Fibroblast of villous mesenchyme (primary cell): ENCODE measurements at regions not wholly inside any gene's neighbourhood (a gene's known extent, or its start where the extent isn't known, plus 50 kb on each side); places are given as distances from the start of the nearest gene placed in this dataset.
"Not testable (repeated sequence)": the region's sequence is repeated elsewhere in the genome, so short reads cannot be mapped to it uniquely, and the experiment has no call there.

Source experiments
- DNase-seq: peaks from one replicate; pipeline ENCODE4 v3.0.0-alpha.2; 2010; ENCODE audit warnings: low read depth
- H3K4me3 ChIP-seq: 2 replicates; pipeline ENCODE4 v1.5.1; 2011; ENCODE audit warnings: low read depth, mild to moderate bottlenecking, low read length
- TF ChIP-seq, protein P1 (sequence below): IDR thresholded peaks from 2 replicates; pipeline ENCODE4 v1.5.1; 2012; ENCODE audit warnings: low read depth, mild to moderate bottlenecking, low read length; ENCODE audit not compliant: insufficient read depth

DNA sequence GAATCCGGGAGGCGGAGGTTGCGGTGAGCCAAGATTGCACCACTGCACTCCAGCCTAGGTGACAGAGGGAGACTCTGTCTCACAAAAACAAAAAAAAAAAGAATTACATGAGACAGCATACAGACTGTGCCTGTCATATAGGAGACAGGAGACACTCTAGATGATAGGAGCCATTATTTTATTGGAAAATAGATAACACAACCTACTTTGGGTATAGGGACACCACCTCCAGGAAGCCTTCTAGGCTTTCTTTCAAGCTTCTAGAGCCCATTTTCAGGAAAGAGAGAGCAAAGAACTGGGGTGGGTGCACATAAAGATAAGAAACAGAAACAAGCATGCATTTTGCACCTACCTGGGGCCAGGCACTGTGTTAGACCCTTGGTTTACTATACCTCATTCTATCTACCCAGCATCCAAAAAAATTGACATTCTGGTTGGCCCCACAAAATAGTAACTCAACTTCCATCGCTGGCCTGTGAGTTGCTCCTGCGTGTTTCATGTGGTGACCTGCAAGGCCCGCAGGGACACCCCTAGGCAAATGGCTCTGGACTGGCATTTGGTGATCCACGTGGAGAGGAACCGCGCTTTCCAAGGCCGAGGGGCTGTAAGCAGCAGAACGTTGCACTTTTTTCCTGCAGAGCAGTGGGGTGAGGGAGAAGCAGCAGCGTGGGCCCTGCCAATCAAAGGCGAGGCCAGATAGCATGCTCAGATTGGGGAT, 57.1 kb upstream of the CACUL1 start:
- TF ChIP-seq, protein P1, sequence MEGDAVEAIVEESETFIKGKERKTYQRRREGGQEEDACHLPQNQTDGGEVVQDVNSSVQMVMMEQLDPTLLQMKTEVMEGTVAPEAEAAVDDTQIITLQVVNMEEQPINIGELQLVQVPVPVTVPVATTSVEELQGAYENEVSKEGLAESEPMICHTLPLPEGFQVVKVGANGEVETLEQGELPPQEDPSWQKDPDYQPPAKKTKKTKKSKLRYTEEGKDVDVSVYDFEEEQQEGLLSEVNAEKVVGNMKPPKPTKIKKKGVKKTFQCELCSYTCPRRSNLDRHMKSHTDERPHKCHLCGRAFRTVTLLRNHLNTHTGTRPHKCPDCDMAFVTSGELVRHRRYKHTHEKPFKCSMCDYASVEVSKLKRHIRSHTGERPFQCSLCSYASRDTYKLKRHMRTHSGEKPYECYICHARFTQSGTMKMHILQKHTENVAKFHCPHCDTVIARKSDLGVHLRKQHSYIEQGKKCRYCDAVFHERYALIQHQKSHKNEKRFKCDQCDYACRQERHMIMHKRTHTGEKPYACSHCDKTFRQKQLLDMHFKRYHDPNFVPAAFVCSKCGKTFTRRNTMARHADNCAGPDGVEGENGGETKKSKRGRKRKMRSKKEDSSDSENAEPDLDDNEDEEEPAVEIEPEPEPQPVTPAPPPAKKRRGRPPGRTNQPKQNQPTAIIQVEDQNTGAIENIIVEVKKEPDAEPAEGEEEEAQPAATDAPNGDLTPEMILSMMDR = no peak
- H3K4me3 ChIP-seq = no peak overlapping the region
- no peak for DNase-seq

DNA sequence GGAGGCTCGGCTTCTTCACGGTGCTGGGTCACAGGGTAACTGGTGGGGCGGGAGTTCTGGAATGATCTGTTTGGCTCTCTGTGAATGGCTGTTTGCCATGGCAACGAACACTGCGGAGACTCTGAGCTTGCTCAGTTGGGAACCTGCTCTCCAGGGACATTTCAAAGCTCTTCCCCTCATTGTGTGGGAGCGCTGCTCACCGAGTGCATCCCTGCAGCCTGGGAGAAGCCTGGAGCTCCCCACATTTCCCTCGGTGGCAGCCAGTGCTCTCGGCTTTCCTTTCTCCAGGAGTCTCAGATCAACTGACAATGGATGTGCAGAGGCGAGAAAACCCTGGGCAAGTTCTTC, 57.6 kb upstream of the CACUL1 start:
- no peak for DNase-seq
- no peak overlapping the region for H3K4me3 ChIP-seq
- TF ChIP-seq, protein P1 = no peak

DNA sequence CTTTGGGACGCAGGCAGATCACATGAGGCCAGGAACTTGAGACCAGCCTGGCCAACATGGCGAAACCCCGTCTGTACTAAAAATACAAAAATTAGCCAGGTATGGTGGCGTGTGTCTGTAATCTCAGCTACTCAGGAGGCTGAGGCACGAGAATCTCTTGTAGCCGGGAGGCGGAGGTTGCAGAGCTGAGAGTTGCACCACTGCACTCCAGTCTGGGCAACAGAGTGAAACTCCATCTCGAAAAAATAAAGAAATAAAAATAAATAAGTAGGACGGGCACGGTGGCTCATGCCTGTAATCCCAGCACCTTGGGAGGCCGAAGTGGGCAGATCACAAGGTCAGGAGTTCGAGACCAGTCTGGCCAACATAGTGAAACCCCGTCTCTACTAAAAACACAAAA, 58.2 kb upstream of the CACUL1 start:
- DNase-seq = not testable (repeated sequence)

DNA sequence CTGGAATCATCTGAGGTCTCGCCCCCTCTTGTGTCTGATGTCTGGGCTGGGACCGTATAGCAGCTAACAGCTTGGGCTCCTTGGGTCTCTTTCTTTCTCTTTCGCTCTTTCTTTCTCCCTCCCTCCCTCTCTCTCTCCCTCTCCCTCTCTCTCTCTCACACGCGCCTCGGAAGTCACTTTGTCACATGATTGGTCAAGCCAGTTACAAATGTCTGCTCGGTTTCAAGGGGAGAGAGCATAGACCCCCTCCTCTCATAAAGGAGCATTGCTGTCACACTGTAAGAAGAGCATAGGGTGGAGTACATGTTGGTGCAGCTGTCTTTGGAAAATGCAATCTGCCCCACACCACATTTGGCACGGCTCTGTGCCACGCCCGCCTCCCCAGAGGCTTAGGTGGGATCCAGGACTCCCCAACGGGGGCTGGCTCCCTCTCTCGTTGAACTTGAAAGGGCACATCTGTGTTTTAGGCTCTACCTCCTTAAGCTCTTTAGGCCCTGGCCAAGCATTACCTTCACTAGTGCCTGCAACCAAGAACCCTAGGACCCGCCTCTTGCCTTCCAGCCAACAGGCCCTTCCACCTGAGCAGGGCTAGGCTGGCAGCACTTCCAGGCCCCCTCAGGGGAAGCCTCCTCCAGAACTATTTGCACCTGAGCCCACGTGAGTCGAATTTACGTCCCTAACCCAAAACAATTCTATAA, 61.9 kb upstream of the CACUL1 start:
- TF ChIP-seq, protein P1 = no peak
- DNase-seq = no peak

More for the DNA sequence above, 58.2 kb upstream of the CACUL1 start:
- H3K4me3 ChIP-seq = not testable (repeated sequence)

DNA sequence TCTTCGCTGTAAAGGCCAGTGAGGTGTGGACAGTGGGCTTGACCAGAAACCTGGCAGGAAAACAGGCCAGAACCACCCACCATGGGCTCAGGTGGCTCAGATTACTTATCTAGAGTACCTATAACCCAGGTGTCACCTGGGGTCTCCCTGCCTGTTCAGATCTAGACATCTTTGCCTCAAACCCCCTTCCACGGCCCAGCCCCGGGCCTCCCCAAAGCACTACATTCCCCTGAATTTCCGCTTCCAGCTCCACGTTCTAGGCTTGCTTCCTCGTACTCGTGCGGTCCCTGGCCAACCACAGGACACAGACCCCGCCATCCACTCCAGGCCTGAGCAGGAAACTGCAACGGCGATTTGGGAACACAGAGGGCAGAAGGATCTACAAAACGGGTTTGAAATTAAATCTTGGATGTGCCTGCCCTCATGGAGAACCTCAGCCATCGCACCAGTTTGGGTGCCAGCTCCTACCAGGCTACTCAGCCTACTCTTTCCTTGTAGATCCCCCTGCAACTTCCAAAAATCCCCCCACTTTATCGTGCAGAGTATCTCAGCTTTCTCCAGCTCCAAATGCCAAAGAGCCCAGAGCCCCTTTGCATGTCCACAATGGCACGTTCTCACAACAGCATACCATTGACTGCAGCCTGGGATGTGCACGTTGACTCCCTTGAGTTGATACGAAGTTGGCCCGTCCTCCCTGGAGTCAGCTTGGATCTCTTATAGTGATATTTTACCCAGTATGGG, 62.7 kb upstream of the CACUL1 start:
- TF ChIP-seq, protein P1 = no peak
- no peak for DNase-seq
- no peak overlapping the region for H3K4me3 ChIP-seq

More for the DNA sequence above, 61.9 kb upstream of the CACUL1 start:
- no peak overlapping the region for H3K4me3 ChIP-seq

DNA sequence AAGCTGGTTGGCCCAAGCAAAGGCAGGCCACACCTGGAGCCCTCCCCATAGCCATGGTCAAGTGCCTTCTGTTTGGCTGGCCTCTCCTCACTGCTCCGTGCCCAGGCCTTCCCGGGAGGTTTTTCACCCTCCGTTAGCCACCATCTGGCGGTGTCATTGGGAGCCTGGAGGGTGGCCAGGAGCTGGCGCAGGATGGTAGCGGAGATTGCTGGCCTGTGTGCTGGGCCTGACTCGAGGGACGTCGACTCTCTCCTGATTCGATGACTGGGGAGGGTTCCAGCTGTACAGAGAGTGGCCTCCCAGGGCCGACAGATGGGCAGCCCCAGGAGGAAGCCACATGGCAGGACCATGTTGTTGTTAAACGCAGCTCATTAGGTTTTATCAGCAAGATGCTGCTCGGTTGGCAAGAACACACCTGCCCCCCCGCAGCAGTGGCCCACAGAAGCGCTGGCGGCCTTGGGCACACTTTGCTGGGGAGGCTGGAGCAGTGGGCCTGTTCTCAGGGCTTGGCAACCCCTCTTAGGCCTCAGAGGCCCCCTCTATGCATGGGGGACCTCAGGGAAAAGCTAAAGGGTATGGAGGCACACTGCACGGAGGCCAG, 64.0 kb upstream of the CACUL1 start:
- TF ChIP-seq, protein P1 = no peak
- no peak overlapping the region for H3K4me3 ChIP-seq
- no peak for DNase-seq
